PC-3 (cell line): ENCODE measurements at regions not wholly inside any gene's neighbourhood (a gene's known extent, or its start where the extent isn't known, plus 50 kb on each side); places are given as distances from the start of the nearest gene placed in this dataset.

ENCODE experiments used
- ATAC-seq: fragments of 200-7000 bp; cut with Tn5 transposase; 2 replicates; pipeline ENCODE4 v1.9.1; 2020; ENCODE audit warnings: mild to moderate bottlenecking, moderate library complexity
- BruUV-seq: library from RNA; stranded (reverse); fragments of 400-500 nt; replicated peaks from 2 replicates; lab custom pipeline; 2021; lab: Mats Ljungman, UMichigan
- CTCF ChIA-PET: fragments of 300-600 bp; sonication (Branson Sonifier 250); formaldehyde crosslinking; loops from one replicate; lab custom pipeline; 2022; ENCODE audit warnings: antibody characterized with exemption; lab: Charles Lee
- POLR2A ChIA-PET: fragments of 300-600 bp; sonication (Branson Sonifier 250); formaldehyde crosslinking; loops from one replicate; lab custom pipeline; 2022; ENCODE audit warnings: antibody characterized with exemption; ENCODE audit not compliant: unreplicated experiment; lab: Charles Lee
- DNase-seq: peaks from one replicate; pipeline ENCODE4 v3.0.0-alpha.2; 2015
- H2AFZ ChIP-seq: fragments of 300-600 bp; sonication (generic); 2 replicates; pipeline ENCODE4 v1.6.0; 2016; ENCODE audit warnings: antibody characterized with exemption, low read length
- H3F3A ChIP-seq: fragments of 300-600 bp; sonication (generic); one replicate; pipeline ENCODE4 v1.6.0; 2017; ENCODE audit warnings: antibody characterized with exemption, low read length, control low read depth, mild to moderate bottlenecking; ENCODE audit not compliant: unreplicated experiment
- H3K27ac ChIP-seq: fragments of 300-600 bp; sonication (generic); 2 replicates; pipeline ENCODE4 v1.5.1; 2016; ENCODE audit warnings: mild to moderate bottlenecking, low read length
- H3K27me3 ChIP-seq: fragments of 300-600 bp; sonication (generic); 2 replicates; pipeline ENCODE4 v1.6.1; 2016; ENCODE audit warnings: low read length, mixed read lengths
- H3K36me3 ChIP-seq: fragments of 300-600 bp; sonication (generic); 2 replicates; pipeline ENCODE4 v1.6.1; 2016; ENCODE audit warnings: low read depth, mixed run types, low read length, mixed read lengths
- H3K4me1 ChIP-seq: fragments of 300-600 bp; sonication (generic); 2 replicates; pipeline ENCODE4 v1.5.1; 2016; ENCODE audit warnings: low read length; ENCODE audit not compliant: insufficient read depth
- H3K4me2 ChIP-seq: fragments of 300-600 bp; sonication (generic); 2 replicates; pipeline ENCODE4 v1.6.0; 2016; ENCODE audit warnings: low read length
- H3K4me3 ChIP-seq: fragments of 300-600 bp; sonication (generic); 2 replicates; pipeline ENCODE4 v1.5.1; 2016; ENCODE audit warnings: mild to moderate bottlenecking, low read length, mixed read lengths
- H3K79me2 ChIP-seq: fragments of 300-600 bp; sonication (generic); 2 replicates; pipeline ENCODE4 v1.6.1; 2017; ENCODE audit warnings: low read length, mixed read lengths
- H3K9ac ChIP-seq: fragments of 300-600 bp; sonication (generic); 2 replicates; pipeline ENCODE4 v1.6.0; 2016; ENCODE audit warnings: mild to moderate bottlenecking, low read length
- H3K9me2 ChIP-seq: fragments of 300-600 bp; sonication (generic); replicated peaks from 2 replicates; pipeline ENCODE4 v1.6.1; 2016; ENCODE audit warnings: mixed run types, low read length, mixed read lengths
- H3K9me3 ChIP-seq: fragments of 300-600 bp; sonication (generic); 2 replicates; pipeline ENCODE4 v1.6.1; 2016; ENCODE audit warnings: low read length, mixed read lengths
- H4K20me1 ChIP-seq: fragments of 300-600 bp; sonication (generic); 2 replicates; pipeline ENCODE4 v1.6.1; 2016; ENCODE audit warnings: low read length, mixed read lengths
- CTCF ChIP-seq: fragments of 300-600 bp; sonication (generic); conservative IDR thresholded peaks from 2 replicates; pipeline ENCODE4 v1.5.1; 2017; ENCODE audit warnings: antibody characterized with exemption, low read depth, mild to moderate bottlenecking, low read length
- EZH2 ChIP-seq: fragments of 300-600 bp; sonication (generic); IDR thresholded peaks from one replicate; pipeline ENCODE4 v1.6.1; 2017; ENCODE audit warnings: antibody characterized with exemption, mild to moderate bottlenecking, low read length; ENCODE audit not compliant: unreplicated experiment
- EZH2phosphoT487 ChIP-seq: fragments of 300-600 bp; sonication (generic); IDR thresholded peaks from 2 replicates; pipeline ENCODE4 v1.6.1; 2018; ENCODE audit warnings: mild to moderate bottlenecking, antibody characterized with exemption, low read length, borderline replicate concordance
- intact Hi-C: fragments of 100-400 bp; cut with micrococcal nuclease; formaldehyde crosslinking; loops from 2 replicates; pipeline ENCODE4 v1.9.0; 2023

GRCh38 chr6:140160909-140161308, 786.5 kb upstream of the CITED2 start:
- Histone ChIP-seq H4K20me1 (no peaks in the 10 kb centered on the region), H3K27ac (no peak overlapping the region), H3K4me2 (no peak overlapping the region), H3K9me2 (no peaks in the 10 kb centered on the region), H3F3A (no peaks in the 10 kb centered on the region), H3K79me2 (no peaks in the 10 kb centered on the region), H2AFZ (no peak overlapping the region), H3K36me3 (no peaks in the 10 kb centered on the region), H3K9ac (no peak overlapping the region), H3K27me3 (no peaks in the 10 kb centered on the region), H3K4me1 (no peaks in the 10 kb centered on the region), H3K4me3 (no peak overlapping the region), H3K9me3 (no peaks in the 10 kb centered on the region)
- DNase-seq (no peak), ATAC-seq (no peak)
- POLR2A ChIA-PET: no interaction called here
- intact Hi-C loops: no loop called here
- CTCF ChIA-PET: no interaction called here
- TF ChIP-seq EZH2 (no peak), CTCF (no peak), EZH2phosphoT487 (no peak)
- BruUV-seq: no TSS peak

- Histone ChIP-seq H3K27ac (no peak overlapping the region), H3F3A (no peaks in the 10 kb centered on the region), H4K20me1 (no peaks in the 10 kb centered on the region), H3K9ac (no peak overlapping the region), H3K9me2 (no peaks in the 10 kb centered on the region), H3K4me2 (no peak overlapping the region), H3K9me3 (no peaks in the 10 kb centered on the region), H3K27me3 (no peaks in the 10 kb centered on the region), H3K4me1 (no peaks in the 10 kb centered on the region), H2AFZ (no peak overlapping the region), H3K4me3 (no peak overlapping the region), H3K36me3 (no peaks in the 10 kb centered on the region), H3K79me2 (no peaks in the 10 kb centered on the region)
- BruUV-seq: no TSS peak
- ChIA-PET POLR2A (no interaction called here), CTCF (no interaction called here)
- TF ChIP-seq CTCF: no peak
- TF ChIP-seq EZH2phosphoT487: no peak
- no peak for TF ChIP-seq EZH2
- intact Hi-C loops: no loop called here
- DNase-seq (no peak), ATAC-seq (no peak)
Measured at GRCh38 chr6:140160494-140160893, 786.0 kb upstream of the CITED2 start.

- CTCF ChIA-PET: no interaction called here
- Histone ChIP-seq H3K9ac (no peak overlapping the region), H2AFZ (no peak overlapping the region), H3K4me2 (no peak overlapping the region), H3K4me1 (no peaks in the 10 kb centered on the region), H3K79me2 (no peaks in the 10 kb centered on the region), H3K27ac (no peak overlapping the region), H3K27me3 (no peaks in the 10 kb centered on the region), H3K9me3 (no peaks in the 10 kb centered on the region), H3K9me2 (no peaks in the 10 kb centered on the region), H3K4me3 (no peak overlapping the region), H3F3A (no peaks in the 10 kb centered on the region), H3K36me3 (no peaks in the 10 kb centered on the region), H4K20me1 (no peaks in the 10 kb centered on the region)
- no TSS peak for BruUV-seq
- TF ChIP-seq CTCF (no peak), EZH2phosphoT487 (no peak), EZH2 (no peak)
- ATAC-seq (no peak), DNase-seq (no peak)
- POLR2A ChIA-PET: no interaction called here
- intact Hi-C loops: no loop called here
Measured at GRCh38 chr6:140156131-140156530, 781.7 kb upstream of the CITED2 start.
